ENCODE measurements at regions not wholly inside any gene's neighbourhood (a gene's known extent, or its start where the extent isn't known, plus 50 kb on each side); places are given as distances from the start of the nearest gene placed in this dataset.

DNA sequence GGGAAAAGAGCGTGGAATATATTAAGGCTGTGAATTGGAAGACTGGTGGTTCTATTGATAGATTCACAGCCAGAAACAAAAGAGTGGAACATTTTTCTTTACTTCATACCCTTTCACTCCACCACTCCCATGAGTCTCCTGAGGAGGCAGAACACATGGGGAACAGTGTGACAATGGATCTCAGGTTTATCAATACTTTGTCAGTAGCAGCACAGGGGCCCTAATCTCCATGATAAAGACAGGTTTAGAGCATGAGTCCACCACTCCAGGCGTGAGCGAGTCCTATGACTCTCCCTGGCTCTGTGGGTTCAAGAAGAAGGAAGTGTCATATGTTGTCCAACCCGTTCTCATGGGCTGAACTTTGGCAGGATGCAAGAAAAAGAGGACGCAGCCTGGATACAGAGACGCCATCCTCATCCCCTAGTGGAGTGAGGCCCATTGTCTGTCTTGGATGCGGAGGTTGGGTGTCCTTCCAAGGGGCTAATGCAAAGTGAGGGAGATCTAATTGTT is 361.2 kb downstream of the TMEM114 start:
- TF ChIP-seq, protein P1, sequence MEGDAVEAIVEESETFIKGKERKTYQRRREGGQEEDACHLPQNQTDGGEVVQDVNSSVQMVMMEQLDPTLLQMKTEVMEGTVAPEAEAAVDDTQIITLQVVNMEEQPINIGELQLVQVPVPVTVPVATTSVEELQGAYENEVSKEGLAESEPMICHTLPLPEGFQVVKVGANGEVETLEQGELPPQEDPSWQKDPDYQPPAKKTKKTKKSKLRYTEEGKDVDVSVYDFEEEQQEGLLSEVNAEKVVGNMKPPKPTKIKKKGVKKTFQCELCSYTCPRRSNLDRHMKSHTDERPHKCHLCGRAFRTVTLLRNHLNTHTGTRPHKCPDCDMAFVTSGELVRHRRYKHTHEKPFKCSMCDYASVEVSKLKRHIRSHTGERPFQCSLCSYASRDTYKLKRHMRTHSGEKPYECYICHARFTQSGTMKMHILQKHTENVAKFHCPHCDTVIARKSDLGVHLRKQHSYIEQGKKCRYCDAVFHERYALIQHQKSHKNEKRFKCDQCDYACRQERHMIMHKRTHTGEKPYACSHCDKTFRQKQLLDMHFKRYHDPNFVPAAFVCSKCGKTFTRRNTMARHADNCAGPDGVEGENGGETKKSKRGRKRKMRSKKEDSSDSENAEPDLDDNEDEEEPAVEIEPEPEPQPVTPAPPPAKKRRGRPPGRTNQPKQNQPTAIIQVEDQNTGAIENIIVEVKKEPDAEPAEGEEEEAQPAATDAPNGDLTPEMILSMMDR (IDR thresholded peaks at IDR 0.05; ENCODE audit: low read depth, low read length): no peak
- no peak for DNase-seq (ENCODE audit: extremely low read depth, low read depth)

DNA sequence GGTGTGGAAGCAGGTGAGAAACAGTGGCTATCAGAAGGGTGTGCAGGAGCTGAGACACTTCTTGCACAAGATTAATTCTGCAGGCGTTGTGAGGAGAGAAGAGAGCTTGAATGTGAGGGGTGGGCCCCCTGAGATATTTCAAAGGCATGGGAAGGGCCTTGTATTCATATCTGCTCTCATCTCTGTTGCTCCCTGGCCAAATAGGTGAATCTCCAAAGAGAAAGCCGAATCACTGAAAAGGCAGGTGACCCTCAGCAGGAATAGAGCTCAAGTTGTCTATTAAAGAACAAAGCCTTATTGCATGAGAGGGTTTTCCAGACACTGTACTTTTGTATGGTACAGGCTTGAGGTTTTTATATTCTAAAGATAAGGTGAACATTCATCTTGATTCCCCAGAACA is 373.1 kb downstream of the TMEM114 start:
- TF ChIP-seq, protein P1 (IDR thresholded peaks at IDR 0.05; ENCODE audit: low read depth, low read length): no peak
- DNase-seq (ENCODE audit: extremely low read depth, low read depth): no peak

DNA sequence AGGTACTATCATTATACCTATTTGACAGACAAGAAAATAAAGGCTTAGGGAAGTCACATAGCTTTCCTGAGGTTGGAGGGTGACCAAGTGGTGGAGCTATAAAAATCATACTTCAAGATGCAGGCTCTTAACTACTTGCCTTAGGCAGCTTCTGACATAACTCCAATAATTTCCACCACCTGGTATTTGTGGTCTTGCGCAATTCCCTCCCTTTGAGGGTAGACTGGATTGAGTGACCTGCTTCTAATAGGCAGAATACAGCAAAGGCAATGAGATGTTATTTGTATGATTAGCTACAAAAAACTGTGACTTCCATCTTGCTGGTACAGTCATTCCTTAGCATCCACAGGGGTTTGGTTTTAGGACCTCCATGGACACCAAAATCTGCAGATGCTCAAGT is 385.5 kb downstream of the TMEM114 start:
- TF ChIP-seq, protein P1 (IDR thresholded peaks at IDR 0.05; ENCODE audit: low read depth, low read length): no peak
- DNase-seq (ENCODE audit: extremely low read depth, low read depth): no peak

DNA sequence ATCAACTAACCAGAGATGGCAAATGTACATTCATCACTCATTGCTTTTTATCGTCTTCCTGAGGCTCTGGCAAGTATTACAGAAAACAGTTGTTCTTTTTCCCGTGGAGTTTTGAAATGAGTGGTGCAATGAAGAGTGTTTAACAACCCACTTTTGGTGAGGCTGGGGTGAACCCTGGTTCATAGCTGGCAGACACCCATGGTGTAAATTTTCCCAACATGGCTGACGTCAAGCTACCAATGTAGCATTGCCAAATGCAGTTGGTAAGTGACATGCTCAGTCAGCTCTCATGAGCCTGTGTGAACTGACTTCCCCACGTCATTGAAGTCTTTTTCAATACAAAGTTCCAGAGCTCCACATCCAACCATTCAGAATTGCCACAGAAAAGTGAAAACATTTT is 386.2 kb downstream of the TMEM114 start:
- DNase-seq (ENCODE audit: extremely low read depth, low read depth): no peak
- TF ChIP-seq, protein P1 (IDR thresholded peaks at IDR 0.05; ENCODE audit: low read depth, low read length): no peak

DNA sequence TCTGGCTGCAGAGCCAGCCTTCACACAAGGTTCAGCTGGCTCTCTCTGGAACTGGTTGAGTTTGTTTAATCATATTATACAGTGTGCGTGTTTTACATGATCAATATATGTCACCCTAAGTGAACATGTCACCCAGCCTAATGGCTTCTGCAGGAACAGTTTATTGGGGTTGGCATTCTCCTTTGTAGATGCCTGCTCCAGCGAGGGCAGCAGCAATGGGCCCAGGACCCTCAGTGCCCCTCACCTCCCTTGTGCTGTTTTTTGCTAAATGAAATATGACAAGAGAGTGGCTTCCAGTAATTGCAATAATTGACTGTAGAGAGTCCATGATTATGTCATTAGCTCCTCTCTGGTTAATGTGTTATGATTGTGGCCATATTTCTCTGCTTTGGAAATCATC is 387.2 kb downstream of the TMEM114 start:
- DNase-seq (ENCODE audit: extremely low read depth, low read depth): no peak
- TF ChIP-seq, protein P1 (IDR thresholded peaks at IDR 0.05; ENCODE audit: low read depth, low read length): no peak

DNA sequence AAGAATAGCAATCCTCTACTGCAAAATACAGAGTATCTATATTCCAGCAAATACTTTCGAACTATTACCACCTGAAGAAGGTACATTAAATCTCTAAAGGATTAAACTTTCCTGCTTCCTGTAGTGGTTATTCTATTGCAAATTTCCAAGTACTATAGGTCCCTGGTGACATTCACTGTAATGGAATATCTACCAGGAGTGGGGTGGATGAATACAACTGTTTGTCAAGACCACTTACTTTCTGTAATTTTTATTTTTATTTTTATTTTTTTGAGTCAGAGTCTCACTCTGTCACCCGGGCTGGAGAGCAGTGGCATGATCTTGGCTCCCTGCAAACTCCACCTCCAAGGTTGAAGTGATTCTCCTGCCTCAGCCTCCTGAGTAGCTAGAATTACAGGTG is 389.5 kb downstream of the TMEM114 start:
- TF ChIP-seq, protein P1 (IDR thresholded peaks at IDR 0.05; ENCODE audit: low read depth, low read length): no peak
- no peak for DNase-seq (ENCODE audit: extremely low read depth, low read depth)

DNA sequence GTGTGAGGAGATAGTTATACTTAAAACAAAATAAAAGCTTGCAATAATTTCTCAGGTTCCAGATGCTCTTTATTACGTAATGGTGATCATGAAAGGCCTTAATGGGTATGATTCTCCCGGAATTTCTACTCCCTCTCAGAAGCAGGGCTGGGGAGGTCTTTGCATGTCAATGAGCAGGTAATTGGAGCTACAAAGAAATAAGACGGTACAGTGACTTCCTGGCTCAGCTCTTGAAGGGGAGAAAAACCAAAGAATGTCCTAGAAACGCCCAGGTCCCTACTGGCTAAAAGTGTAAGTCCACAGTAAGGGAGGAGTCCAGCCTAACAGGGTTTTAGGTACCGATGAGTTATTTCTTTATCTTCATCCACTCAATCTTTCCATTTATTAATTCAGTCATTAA is 390.9 kb downstream of the TMEM114 start:
- DNase-seq (ENCODE audit: extremely low read depth, low read depth): no peak
- TF ChIP-seq, protein P1 (IDR thresholded peaks at IDR 0.05; ENCODE audit: low read depth, low read length): no peak
